ENCODE measurements at regions not wholly inside any gene's neighbourhood (a gene's known extent, or its start where the extent isn't known, plus 50 kb on each side); places are given as distances from the start of the nearest gene placed in this dataset.

- no peak for TF ChIP-seq FOS (IDR thresholded peaks at IDR 0.05; ENCODE audit: borderline replicate concordance, insufficient read depth, low read length)
- TF ChIP-seq MAX (IDR thresholded peaks at IDR 0.05; ENCODE audit: insufficient read depth, insufficient read length), result no peak
- TF ChIP-seq CTCF (IDR thresholded peaks at IDR 0.05; ENCODE audit: extremely low read depth in 1 of 2, insufficient read depth in 1 of 2, low read depth in 1 of 2, low read length in 2 of 2), result no peak
- TF ChIP-seq POLR2A (IDR thresholded peaks at IDR 0.05; ENCODE audit: low read depth, low read length), result no peak
- no peak for TF ChIP-seq GATA2 (IDR thresholded peaks at IDR 0.05; ENCODE audit: insufficient read depth, insufficient read length, low read depth, low read length)
- TF ChIP-seq POLR2AphosphoS5 (IDR thresholded peaks at IDR 0.05; ENCODE audit: insufficient read depth, low read depth, low read length), result no peak
- TF ChIP-seq EZH2 (IDR thresholded peaks at IDR 0.05; ENCODE audit: borderline replicate concordance, low read depth, low read length, severe bottlenecking), result no peak
- TF ChIP-seq JUN (IDR thresholded peaks at IDR 0.05; ENCODE audit: borderline replicate concordance, insufficient read depth, insufficient read length, low read depth), result no peak
These were observed 290.9 kb upstream of the FAM78B start for GRCh38 chr1:166457700-166458099.

All from endothelial cell of umbilical vein (primary cell).